Neutrophil (primary cell): ENCODE measurements at regions not wholly inside any gene's neighbourhood (a gene's known extent, or its start where the extent isn't known, plus 50 kb on each side); places are given as distances from the start of the nearest gene placed in this dataset.

Experiments used
- H3K27ac ChIP-seq: fragments of 200-600 bp; sonication (generic); 2 replicates; pipeline ENCODE4 v1.5.1; 2016; ENCODE audit warnings: mild to moderate bottlenecking, moderate library complexity
- H3K27me3 ChIP-seq: fragments of 200-600 bp; sonication (generic); 2 replicates; pipeline ENCODE4 v1.6.0; 2016; ENCODE audit warnings: mild to moderate bottlenecking
- H3K36me3 ChIP-seq: fragments of 200-600 bp; sonication (generic); 2 replicates; pipeline ENCODE4 v1.5.1; 2017
- H3K4me1 ChIP-seq, 2 experiments: fragments of 200-600 bp in 1 of 2; sonication (generic) in 1 of 2; 1 replicate in 1 of 2; 2 replicates in 1 of 2; pipeline versions ENCODE4 v1.5.1 to v1.6.1; 2013 to 2016; ENCODE audit warnings: low read depth in 1 of 2, low read length in 1 of 2, mild to moderate bottlenecking in 1 of 2, moderate library complexity in 1 of 2; ENCODE audit not compliant: control insufficient read depth in 1 of 2, insufficient read depth in 1 of 2
- H3K4me3 ChIP-seq, 2 experiments: fragments of 200-600 bp in 1 of 2; sonication (generic) in 1 of 2; 1 replicate in 1 of 2; 2 replicates in 1 of 2; pipeline ENCODE4 v1.5.1; 2013 to 2016; ENCODE audit warnings: low read depth in 1 of 2, low read length in 1 of 2, mild to moderate bottlenecking in 1 of 2, moderate library complexity in 1 of 2
- H3K9me3 ChIP-seq: fragments of 200-600 bp; sonication (generic); 2 replicates; pipeline ENCODE4 v1.5.1; 2016
- CTCF ChIP-seq: fragments of 200-600 bp; sonication (generic); IDR thresholded peaks from 2 replicates; pipeline ENCODE4 v1.5.1; 2016; ENCODE audit warnings: antibody characterized with exemption

GRCh38 chr11:127350476-127350875 is 349.9 kb upstream of the KIRREL3 start:
- Histone ChIP-seq H3K9me3 (no peaks in the 10 kb centered on the region), H3K4me1 (no peaks in the 10 kb centered on the region), H3K27me3 (no peaks in the 10 kb centered on the region), H3K27ac (no peak overlapping the region), H3K4me3 (no peak overlapping the region), H3K36me3 (no peaks in the 10 kb centered on the region)
- TF ChIP-seq CTCF: no peak

- no peak overlapping the region for H3K4me3 ChIP-seq
- no peaks in the 10 kb centered on the region for H3K4me1 ChIP-seq
- TF ChIP-seq CTCF: no peak
Observed at GRCh38 chr11:127345819-127346459, 345.4 kb upstream of the KIRREL3 start.

DNA sequence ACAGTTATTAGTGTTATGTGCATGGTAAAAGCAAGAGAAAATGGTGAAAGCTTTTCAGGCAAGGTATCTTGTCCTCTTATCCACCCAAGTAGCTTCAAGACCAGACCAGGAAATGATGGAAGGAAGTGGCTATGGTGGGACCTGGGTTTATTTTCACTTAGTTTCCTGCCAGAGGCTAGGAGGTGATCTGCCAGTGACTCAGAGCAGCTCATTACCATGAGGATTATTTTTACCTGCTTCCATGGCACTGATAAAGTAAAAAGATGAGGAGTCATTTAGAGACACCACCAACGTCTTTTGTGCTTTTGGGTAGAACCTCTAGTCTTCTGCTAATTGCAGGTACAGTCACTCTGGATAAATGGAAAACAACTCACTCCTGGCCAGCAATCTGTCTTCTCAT is 339.9 kb upstream of the KIRREL3 start:
- Histone ChIP-seq H3K4me3 (no peak overlapping the region), H3K27me3 (no peaks in the 10 kb centered on the region), H3K9me3 (no peaks in the 10 kb centered on the region), H3K36me3 (no peaks in the 10 kb centered on the region), H3K4me1 (no peaks in the 10 kb centered on the region), H3K27ac (no peak overlapping the region)
- no peak for TF ChIP-seq CTCF

More at GRCh38 chr11:127345819-127346459, 345.4 kb upstream of the KIRREL3 start:
- Histone ChIP-seq H3K27me3 (no peaks in the 10 kb centered on the region), H3K9me3 (no peaks in the 10 kb centered on the region), H3K36me3 (no peaks in the 10 kb centered on the region), H3K27ac (no peak overlapping the region)

GRCh38 chr11:127339376-127339775 is 338.8 kb upstream of the KIRREL3 start:
- Histone ChIP-seq H3K4me3 (no peak overlapping the region), H3K27ac (no peak overlapping the region), H3K27me3 (no peaks in the 10 kb centered on the region), H3K36me3 (no peaks in the 10 kb centered on the region), H3K9me3 (no peaks in the 10 kb centered on the region), H3K4me1 (no peaks in the 10 kb centered on the region)
- no peak for TF ChIP-seq CTCF

- no peak overlapping the region for H3K4me3 ChIP-seq
- no peak overlapping the region for H3K27ac ChIP-seq
- no peak for TF ChIP-seq CTCF
- H3K4me1 ChIP-seq: no peaks in the 10 kb centered on the region
- H3K9me3 ChIP-seq: no peaks in the 10 kb centered on the region
- no peaks in the 10 kb centered on the region for H3K36me3 ChIP-seq
- H3K27me3 ChIP-seq: no peaks in the 10 kb centered on the region
Observed at GRCh38 chr11:127338380-127339259, 338.1 kb upstream of the KIRREL3 start.
